GM21390 (cell line): ENCODE measurements at regions not wholly inside any gene's neighbourhood (a gene's known extent, or its start where the extent isn't known, plus 50 kb on each side); places are given as distances from the start of the nearest gene placed in this dataset.
A peak's percentile ranks its signal among the peaks of the same experiment; 100 is the strongest.

Experiments
- ATAC-seq: cut with Tn5 transposase; IDR thresholded peaks from one replicate; pipeline ENCODE4 v1.9.1; 2021; ENCODE audit not compliant: unreplicated experiment

DNA sequence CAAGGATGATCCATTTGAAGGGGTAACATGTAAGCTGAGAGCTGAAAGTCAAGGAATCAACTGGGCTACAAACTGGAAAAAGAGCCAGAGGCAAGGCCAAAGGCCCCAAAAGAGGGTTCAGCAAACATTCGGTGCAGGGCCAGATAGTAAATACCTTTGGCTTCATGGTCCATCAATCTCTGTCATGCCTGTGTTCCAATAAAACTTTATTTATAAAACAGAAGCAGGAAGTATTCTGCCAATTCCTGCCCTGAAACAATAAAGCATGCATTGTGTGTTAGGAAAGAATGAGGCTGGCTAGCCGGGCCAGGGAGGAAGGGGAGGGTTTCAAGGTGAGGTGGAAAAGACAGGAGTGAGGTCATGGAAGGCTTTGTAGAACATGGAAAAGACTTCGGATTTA, 107.1 kb downstream of the LBH start:
- ATAC-seq = no peak

DNA sequence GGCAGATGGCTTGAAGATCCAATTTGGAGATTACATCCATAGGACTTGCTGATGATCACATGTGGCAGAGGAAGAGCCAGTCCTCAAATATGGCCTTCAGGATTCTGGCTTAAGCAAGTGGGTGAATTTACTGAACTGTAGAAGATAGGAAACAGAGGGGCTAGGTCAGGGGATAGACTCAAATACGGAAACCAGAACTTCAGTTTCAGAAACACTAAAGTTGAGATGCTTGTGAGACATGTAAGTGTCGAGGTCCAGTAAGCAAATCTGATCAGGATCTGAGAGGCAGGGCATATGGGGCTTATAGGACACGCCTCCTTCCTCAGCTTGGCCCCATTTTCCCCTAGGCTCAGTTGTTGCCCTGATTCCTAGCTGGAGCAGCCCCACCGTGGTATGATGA, 107.7 kb downstream of the LBH start:
- ATAC-seq = peak; percentile 25

DNA sequence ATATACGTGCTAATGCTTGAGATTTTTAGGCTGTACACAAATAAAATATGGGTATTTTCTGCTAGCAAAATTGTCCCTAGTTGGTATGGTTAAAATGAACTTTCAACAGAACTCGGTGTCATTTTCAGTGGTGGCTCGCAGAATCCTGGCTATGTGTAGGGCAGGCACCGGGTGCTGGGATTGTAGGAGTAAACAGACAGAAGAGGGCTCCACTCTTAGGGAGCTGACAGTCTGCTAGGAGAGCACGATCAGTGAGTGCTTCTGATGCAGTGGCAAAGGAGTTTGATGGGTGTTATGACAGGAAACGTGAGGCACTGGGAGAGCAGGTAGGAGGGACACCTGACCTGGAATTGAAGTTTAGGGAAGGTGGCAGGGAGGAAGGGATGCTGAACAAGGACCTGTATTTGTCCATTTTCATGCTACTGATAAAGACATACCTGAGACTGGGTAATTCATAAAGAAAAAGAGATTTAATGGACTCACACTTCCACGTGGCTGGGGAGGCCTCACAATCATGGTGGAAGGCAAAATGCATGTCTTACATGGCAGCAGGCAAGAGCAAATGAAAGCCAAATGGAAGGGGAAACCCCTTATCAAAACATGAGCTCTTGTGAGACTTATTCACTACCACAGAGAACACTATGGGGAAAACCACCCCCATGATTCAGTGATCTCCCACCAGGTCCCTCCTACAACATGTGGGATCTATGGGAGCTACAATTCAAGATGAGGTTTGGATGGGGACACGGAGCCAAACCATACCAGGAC, 105.4 kb upstream of the LCLAT1 start:
- no peak for ATAC-seq

DNA sequence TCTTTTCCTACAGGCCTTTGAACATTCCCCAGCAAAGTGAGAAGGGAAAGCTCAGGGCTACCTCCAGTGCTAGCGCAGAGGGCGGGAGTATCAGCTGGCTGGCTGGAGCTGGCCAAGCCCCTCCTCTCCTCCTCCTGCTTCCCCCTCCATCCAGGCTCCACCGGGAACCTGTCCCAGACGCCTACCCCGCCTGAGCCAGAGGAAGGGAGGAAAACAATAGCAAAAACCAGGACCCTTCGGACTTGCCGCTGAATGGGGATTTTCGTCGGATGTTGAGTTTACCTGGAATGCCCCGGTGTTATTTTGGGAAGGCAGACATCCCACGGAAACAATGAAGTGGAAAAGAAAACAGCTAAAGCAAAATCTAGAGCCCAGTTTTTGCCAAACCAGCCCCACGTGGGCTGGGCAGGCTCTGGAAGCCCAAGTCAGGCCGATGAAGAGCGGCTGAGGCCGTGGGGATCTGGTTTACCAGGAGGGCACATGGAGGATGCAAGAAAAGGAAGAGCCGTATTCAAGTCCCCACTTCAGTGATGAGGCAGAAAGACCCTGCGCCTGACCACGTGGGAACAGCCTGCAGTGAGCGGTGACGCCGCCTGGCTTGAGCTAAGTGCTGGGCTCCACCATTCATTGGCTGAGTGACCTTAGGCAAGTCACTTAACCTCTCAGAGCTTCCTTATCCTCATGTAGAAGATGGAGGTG, 100.4 kb upstream of the LCLAT1 start:
- ATAC-seq = no peak

DNA sequence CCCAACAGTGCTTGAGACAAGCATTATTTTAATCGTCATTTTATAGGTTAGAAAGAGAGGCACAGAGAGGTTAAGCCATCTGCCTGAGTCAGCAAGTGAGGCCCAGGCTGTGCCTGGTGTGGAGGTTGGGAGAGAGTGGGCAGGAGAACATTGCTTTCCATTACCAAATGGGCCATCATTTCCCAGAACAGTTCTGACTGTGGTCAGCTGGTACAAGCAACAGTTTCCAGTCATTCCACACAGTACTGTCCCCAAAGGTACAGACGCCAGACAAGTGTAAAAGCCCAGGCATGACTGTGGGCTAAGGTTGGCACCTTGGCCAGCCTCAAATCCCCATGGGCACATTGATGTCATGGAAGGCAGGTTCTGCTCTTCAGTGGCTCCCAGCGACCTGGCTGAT, 98.2 kb upstream of the LCLAT1 start:
- no peak for ATAC-seq

DNA sequence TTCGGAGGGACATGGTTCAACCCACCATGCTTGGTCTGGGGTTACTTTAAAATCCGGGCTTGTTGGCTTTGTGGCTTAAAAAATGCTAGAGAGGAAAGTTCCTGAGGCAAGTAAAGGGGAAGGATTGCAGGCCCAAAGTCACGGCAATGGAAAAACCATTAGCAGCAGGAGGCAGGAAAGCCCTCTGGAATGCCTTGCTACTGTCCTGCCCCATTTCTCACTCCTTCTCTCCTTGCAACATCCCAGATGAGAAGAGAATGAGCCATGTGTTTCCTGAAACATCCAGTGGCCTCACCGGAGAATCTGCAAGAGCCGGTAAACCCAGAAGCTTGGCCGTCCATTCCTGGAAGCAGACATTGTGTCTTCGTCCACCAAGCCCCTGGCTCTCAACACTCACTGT, 97.4 kb upstream of the LCLAT1 start:
- no peak for ATAC-seq

DNA sequence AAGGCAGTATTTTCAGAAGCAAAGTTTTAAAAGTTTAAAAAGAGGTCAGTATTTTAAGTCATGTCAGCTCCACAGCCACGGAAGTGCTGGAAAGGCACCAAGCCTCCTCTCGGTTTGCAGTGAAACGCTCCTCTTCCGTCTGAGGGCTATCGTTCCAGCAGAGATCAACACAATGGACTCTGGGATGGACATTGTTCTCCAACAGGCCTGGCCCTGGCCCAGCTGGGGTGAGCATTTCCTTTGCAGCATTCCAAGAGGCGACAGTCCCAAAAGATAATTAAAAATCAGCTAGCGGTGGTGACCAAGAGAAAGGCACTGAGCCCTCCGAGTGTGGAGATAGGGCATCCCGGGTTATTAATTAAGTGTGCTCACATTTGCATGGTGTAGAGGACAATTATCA, 95.9 kb upstream of the LCLAT1 start:
- ATAC-seq = no peak

DNA sequence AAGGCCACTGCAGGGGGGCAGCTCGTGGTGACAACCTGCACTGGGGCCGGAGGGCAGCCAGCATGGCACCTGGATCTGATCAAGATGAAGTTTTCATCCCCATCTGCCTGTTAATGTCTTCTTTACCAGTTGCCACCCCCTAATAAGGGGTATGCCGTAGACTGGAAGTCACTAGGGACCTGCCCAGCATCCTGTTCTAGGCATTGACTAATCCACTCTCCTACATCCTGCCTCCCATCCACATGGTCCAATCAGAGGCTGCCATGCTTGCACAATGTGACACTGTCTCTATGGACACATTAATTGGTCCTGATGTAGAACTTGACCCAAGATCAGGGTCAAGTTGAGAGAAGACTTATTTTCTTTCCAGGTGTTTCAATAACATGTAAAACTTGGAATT, 95.1 kb upstream of the LCLAT1 start:
- ATAC-seq = no peak

DNA sequence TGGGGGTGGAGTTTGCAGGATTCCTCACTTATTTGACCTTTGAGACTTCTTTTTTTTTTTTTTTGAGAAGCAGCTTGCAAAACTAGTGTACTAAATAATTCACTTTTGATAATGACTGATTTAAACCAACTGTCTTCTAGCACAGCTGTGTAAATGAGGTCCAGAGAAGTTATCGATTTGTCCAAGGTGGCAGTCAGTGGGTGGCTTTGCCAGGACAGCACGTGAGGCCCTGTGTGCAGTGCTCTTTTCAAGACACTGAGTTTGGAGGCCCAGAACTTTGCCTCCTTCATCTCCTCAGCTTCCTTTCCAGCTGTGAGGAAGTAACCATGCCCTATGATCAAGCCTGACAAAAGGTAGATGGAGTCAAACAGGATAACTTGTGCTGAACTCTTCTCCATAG, 92.9 kb upstream of the LCLAT1 start:
- no peak for ATAC-seq

DNA sequence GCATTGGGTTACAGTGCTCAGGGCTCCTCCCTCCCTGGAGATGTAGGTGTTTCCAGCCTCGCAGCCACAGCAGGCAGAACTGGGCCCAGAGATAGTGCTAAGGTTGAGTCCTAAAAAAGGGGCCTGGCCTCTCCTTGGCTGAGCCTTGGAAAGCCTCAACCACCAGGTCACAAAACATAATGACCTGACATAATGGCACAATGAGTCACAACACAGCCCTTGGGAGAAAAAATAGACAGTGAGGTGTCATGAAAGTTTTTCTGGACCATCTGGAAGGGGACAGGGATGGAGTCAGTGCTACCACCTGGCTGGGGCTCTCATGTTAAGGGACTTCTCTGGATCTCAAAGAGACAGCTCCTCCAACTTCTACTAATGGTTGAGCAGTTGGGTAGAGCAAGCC, 92.4 kb upstream of the LCLAT1 start:
- ATAC-seq = no peak

DNA sequence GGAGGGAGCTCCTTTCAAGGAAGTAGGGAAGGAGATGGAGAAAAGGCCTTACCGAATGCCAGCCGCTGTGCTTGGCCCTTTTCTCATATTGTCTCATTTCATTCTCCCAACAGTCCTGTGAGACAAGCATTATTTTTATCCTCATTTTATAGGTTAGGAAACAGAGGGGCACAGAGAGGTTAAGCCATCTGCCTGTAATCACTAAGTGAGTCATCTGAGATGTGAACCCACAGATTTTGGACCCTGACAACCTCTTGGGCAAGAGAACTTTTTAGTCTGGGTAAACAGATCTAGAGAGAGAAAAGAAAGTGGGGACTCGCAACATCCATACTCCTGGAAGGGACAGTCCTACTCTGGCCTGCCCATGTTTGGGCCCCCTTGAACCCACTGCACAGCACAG, 91.7 kb upstream of the LCLAT1 start:
- no peak for ATAC-seq

DNA sequence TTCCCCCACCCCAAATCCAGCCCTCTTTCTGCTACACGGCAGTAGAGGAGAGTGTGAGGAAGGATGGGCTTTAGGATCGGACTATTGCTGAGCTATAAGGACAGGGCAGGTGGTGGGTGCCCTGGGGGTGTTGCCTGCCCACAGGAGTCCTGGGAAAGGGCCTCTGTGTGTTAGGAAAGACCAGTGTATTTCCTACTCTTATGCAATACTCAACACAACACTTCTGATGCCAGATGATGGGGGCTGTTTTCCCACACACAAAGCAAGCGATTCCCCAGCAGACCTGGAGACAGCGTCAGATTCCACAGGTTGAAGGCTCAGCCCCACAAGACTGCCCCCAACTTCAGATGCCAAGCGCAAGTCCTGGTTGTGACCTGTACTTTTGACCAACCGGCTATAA, 91.0 kb upstream of the LCLAT1 start:
- no peak for ATAC-seq

DNA sequence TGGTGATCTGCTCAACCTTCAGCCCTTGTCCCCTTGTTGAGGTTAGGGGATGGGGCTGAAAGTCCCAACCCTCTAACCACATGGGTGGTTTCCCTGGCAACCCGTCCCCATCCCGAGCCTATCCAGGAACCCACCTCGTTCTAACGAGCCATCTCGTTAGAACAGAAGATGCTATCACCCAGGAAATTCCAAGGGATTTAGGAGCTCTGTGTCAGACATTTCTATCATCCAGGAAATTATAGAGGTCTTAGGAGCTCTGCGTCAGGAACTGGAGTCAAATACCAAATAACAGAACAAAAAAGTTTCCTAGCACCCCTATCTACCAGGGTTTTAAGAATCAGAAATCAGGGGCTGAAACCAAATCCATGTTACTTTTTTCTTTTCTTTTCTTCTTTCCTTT, 90.3 kb upstream of the LCLAT1 start:
- no peak for ATAC-seq

DNA sequence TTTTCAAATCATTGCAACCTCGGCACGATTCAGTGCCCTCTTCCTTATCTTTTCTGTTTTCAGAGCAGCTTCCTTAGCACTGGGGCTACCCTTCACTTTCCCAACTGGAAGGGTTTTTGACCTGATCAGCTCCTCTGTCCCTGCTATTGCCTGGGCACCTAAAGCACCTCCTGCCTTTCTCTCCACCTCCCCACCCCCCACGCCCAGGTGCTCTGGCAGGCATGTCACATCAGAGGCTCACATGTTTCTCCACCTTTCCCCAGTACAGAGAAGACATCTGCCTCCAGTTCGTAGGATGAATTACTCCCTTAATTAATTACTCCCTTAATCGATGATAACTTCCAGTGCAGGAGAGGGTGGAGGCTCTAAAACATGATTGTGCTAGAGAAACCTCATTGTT, 88.7 kb upstream of the LCLAT1 start:
- ATAC-seq = no peak

DNA sequence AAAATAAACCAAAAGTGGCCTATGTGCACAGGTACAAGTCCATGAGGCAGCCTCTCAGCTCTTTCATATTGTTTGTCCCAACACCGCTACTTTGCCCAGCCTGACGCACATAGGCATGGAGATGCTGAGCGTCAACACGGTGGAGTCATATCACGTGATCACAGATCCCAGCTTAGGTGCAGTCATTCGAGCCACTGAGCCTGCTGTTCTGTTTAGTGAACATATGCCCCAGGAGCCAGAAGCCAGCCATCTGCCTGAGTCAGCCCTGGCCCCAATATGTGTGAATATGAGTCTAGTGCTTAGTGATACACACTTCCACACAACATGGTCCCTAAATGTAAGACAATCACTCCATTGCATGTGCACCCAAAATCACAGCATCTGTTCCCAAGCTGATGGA, 88.2 kb upstream of the LCLAT1 start:
- no peak for ATAC-seq

DNA sequence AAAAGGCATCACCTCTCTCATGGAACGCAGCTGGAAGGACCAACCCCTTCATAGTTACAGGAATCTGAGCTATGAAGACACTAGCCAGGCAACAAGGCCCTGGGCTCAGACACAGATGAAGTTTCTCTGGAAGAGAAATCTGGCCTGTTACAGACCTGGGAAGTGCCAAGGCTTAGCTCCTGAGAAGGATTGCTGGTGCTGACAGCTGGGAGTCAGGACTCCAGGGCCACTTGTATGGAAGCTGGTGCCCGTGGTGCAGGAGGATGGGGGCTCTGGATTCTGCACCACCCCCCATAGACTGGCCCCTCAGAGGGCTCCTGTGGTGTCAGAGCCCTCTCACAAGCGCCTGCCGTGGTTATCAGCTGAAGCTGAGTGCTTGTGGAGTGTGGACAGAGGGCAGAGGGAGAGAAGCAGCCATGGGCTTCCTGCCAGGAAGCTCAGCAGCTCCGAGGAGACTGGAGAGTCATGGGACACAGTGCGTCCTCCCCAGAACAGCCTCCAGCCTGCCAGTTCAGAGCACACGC, 87.3 kb upstream of the LCLAT1 start:
- ATAC-seq = no peak

DNA sequence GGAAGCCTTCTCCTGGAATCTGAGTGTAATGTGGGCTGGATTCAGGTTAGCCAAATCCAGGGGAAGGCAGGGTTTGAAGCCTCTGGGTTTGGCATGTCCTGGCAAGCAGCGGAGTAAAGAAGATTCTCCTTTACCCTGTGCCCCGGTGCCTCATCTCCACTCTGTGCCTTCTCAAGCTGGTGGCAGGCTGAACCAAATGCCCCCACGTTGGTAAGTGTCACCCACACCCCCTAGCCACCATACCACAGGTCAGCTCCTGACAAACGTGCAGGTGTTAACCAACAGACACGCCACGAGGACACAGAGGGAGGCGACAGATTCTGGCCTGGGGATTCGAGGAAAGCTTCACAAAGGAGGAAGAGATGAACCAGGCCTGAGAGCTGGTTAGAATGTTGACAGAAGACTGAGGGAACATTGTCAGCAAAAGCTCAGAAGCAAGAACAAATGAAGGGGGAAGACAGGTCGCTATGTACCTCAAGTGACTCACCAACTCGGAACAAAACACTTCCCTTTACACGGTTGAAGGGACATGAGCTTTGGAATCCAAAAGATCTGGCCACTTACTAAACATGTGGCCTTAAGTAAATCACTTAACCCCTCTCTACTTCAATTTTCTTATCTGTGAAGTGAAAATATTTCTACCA, 85.2 kb upstream of the LCLAT1 start:
- ATAC-seq = no peak

DNA sequence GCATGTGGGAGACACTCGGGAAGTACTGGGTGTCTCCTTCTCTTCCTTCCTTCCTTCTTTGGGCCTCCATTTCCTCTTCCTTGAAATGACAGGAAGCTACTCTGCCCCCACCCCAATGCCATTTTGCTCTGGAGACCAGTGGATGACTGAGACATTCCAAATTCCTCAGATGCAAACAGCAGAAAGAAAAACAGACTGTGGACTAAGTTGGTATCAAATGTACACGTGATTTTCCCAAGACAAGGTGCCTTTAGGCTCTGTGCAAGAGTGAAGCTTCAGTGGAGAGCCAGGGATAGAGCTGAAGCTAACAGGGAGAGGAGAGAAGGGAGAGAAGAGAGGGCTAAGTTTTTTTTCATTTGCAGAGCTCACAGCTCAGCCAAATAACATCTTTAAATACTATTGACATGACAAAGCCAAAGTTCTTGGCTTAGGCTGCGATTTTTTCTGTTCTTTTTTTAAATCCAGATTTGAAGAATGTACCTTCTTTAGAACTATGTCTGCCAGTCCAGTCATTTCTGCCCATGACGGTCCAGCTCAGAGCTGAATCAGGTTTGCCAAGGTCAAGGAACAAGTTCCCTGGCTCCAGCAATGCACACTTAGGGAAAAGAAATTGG, 84.5 kb upstream of the LCLAT1 start:
- ATAC-seq = no peak

DNA sequence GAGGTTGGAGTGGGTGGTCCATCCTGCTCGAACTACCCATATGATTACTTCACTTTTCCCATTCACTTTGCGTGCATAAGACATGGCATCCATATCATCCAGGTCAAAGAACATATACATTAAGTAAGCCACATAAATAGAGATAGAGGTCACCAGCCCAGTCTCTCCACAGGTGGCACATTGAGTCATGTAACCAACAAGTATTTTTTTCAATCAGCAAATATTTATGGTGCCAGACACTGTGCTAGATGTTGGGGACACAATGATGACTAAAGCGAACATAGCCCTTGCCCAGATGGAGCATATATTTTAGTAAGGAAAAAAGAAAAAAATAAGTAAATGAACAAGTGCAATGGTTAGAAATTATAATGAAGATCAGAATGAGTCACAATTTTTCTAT, 83.6 kb upstream of the LCLAT1 start:
- ATAC-seq = no peak

DNA sequence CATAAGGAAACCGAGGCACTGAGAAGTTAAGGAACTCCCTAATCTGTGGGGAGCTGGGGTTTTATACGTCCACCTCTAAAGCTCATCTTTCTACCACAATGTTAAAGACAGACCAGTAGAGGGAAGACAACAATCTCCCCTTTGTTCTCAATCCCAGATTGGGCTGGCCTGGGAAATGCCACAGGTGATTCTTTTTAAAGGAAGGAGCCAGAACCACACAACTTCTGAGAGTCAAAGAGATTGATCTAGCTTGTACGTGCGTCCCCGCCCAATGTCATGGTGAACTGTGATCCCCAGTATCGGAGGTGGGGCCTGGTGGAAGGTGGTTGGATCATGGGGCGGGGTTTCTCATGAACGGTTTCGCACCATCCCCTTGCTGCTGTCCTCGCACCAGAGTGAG, 81.8 kb upstream of the LCLAT1 start:
- ATAC-seq = no peak

DNA sequence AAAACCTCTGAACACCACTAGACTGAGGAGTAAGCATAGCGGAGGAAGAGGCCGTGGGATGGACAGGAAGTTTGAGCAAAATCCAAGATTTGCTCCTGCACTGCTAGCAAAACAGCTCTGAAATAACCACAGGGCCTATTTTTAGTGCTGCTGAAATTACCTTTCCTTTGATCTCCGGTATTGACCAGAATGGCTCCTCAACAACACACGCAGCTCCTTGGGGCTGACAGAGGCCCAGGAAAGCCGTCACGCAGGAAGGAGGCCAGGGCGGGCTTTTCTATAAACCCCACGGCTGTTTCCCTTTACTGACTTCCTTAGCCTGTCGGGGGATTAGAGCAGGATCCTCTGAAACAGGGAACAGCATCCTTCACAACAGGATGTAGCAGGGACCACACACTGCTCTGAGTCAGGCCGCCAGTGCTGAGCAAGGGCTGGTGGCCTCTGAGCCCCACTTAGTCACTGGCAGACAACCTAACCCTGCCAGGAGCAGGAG, 80.8 kb upstream of the LCLAT1 start:
- ATAC-seq = no peak
